ENCODE measurements at regions not wholly inside any gene's neighbourhood (a gene's known extent, or its start where the extent isn't known, plus 50 kb on each side); places are given as distances from the start of the nearest gene placed in this dataset.

DNA sequence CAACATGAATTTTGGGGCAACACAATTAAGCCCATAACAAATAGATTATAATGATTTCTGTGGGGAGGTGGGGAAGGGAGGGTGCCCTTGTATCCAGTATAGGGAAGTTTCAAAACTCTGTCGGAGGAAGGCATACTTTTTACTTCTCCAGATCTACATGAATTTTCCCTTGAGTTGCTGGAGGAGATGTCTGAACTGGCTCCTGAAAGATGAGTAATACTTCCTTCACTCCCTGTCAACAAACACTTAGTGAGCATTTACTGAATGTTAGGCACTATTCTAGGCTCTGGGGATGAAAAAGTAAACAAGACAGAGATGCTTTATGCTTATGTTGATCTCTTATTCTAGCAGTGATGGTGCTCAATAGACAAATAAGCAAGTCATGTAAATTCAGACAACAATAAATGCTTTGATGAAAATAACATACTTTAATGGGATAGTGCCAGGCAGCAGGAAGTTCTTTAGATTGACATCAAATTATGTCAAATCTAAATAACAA, 197.9 kb upstream of the ANKH start:
- H3K27me3 ChIP-seq: no peaks in the 10 kb centered on the region
- TF ChIP-seq, protein P1, sequence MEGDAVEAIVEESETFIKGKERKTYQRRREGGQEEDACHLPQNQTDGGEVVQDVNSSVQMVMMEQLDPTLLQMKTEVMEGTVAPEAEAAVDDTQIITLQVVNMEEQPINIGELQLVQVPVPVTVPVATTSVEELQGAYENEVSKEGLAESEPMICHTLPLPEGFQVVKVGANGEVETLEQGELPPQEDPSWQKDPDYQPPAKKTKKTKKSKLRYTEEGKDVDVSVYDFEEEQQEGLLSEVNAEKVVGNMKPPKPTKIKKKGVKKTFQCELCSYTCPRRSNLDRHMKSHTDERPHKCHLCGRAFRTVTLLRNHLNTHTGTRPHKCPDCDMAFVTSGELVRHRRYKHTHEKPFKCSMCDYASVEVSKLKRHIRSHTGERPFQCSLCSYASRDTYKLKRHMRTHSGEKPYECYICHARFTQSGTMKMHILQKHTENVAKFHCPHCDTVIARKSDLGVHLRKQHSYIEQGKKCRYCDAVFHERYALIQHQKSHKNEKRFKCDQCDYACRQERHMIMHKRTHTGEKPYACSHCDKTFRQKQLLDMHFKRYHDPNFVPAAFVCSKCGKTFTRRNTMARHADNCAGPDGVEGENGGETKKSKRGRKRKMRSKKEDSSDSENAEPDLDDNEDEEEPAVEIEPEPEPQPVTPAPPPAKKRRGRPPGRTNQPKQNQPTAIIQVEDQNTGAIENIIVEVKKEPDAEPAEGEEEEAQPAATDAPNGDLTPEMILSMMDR (IDR thresholded peaks at IDR 0.05): no peak
- DNase-seq: no peak
- no peaks in the 10 kb centered on the region for H3K4me1 ChIP-seq
- 73 to 84% methylated on average over 1 of the region's 1 CpG for WGBS, 2 donors
- no peak overlapping the region for H3K4me3 ChIP-seq
- ATAC-seq: no peak
- intact Hi-C loops (cut with DNase I): no loop called here
- H3K27ac ChIP-seq: no peak overlapping the region
- H3K36me3 ChIP-seq: no peaks in the 10 kb centered on the region
- H3K9me3 ChIP-seq: no peaks in the 10 kb centered on the region
- no peak for FAIRE-seq

- WGBS, 2 donors: 64 to 69% methylated on average over 2 of the region's 2 CpGs
- no peak for ATAC-seq
- Histone ChIP-seq H3K36me3 (no peaks in the 10 kb centered on the region), H3K9me3 (no peaks in the 10 kb centered on the region), H3K4me1 (no peaks in the 10 kb centered on the region), H3K27ac (no peak overlapping the region), H3K27me3 (no peaks in the 10 kb centered on the region), H3K4me3 (no peak overlapping the region)
- FAIRE-seq: no peak
- no peak for DNase-seq
- TF ChIP-seq, protein P1 (IDR thresholded peaks at IDR 0.05): no peak
- intact Hi-C loops (cut with DNase I): no loop called here
Observed at GRCh38 chr5:15065091-15065490, 193.5 kb upstream of the ANKH start.

DNA sequence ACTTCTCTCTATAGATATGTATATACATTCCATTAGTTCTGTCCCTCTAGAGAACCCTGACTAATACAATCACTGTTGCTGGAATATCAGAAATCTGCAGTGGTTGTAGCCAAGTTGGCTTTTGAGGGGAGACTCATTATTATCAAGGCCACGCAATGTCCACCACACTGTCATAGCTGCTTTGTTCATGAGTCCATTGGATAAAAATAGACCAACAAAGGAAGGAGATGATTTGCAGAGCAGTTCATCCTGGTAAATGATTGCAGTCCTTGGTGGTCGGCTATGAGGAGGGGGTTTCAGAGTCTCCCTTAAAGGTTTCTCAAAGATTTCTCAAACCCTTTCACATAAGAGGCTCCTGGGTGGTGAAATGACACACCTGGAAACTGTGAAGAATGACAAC, 192.8 kb upstream of the ANKH start:
- Histone ChIP-seq H3K27me3 (no peaks in the 10 kb centered on the region), H3K4me3 (no peak overlapping the region), H3K27ac (no peak overlapping the region), H3K36me3 (no peaks in the 10 kb centered on the region), H3K9me3 (no peaks in the 10 kb centered on the region), H3K4me1 (no peaks in the 10 kb centered on the region)
- intact Hi-C loops (cut with DNase I): no loop called here
- no peak for FAIRE-seq
- ATAC-seq: no peak
- DNase-seq: no peak
- TF ChIP-seq, protein P1 (IDR thresholded peaks at IDR 0.05): no peak
- 38 to 70% methylated on average over 2 of the region's 2 CpGs for WGBS, 2 donors

DNA sequence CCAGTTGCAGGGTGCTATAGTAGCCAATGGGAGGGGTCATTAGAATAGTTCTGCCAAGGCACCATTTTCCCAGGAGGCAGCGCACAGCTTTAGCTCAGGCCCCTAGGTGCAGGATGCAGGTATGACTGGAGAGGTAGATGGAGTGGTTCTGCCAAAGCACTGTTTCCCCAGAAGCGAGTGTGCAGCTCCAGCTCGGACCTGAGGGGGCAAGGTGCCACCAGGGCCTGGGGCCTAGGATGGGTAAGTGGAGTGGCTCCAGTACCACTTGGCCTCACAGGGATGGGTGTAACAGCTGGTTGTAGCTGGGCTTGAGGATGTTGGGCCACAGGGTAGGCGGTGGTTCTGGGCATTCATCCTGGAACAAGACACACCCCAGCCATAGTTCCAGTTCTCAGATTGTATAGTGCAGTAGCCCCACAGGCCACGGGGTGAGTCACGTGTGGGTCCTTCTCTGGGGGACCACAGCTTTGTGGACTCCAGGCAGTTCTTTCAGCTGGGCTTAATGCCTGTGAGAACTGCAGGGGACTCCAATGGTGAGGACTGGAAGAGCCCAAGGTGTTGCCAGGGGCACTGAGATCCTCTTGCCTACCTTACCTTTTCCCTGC, 185.5 kb upstream of the ANKH start:
- WGBS, 2 donors: 85% methylated on average over 6 of the region's 6 CpGs
- Histone ChIP-seq H3K4me1 (no peaks in the 10 kb centered on the region), H3K9me3 (no peaks in the 10 kb centered on the region), H3K4me3 (no peak overlapping the region), H3K27me3 (no peaks in the 10 kb centered on the region), H3K27ac (no peak overlapping the region), H3K36me3 (no peaks in the 10 kb centered on the region)
- DNase-seq (no peak), FAIRE-seq (no peak), ATAC-seq (no peak)
- TF ChIP-seq, protein P1 (IDR thresholded peaks at IDR 0.05): no peak
- intact Hi-C loops (cut with DNase I): no loop called here

GRCh38 chr5:15044521-15044920, 172.9 kb upstream of the ANKH start:
- H3K4me3 ChIP-seq: no peak overlapping the region
- H3K27me3 ChIP-seq: no peaks in the 10 kb centered on the region
- no peaks in the 10 kb centered on the region for H3K9me3 ChIP-seq
- 42 to 65% methylated on average over 3 of the region's 3 CpGs for WGBS, 2 donors
- H3K27ac ChIP-seq: no peak overlapping the region
- intact Hi-C loops (cut with DNase I): no loop called here
- ATAC-seq (no peak), DNase-seq (no peak), FAIRE-seq (no peak)
- no peaks in the 10 kb centered on the region for H3K36me3 ChIP-seq
- no peaks in the 10 kb centered on the region for H3K4me1 ChIP-seq
- TF ChIP-seq, protein P1 (IDR thresholded peaks at IDR 0.05): no peak
